ENCODE measurements at regions not wholly inside any gene's neighbourhood (a gene's known extent, or its start where the extent isn't known, plus 50 kb on each side); places are given as distances from the start of the nearest gene placed in this dataset.

- DNase-seq (ENCODE audit: low read depth), result no peak
Measured at GRCh38 chr9:80097476-80097875, 525.7 kb downstream of the TLE4 start.

DNA sequence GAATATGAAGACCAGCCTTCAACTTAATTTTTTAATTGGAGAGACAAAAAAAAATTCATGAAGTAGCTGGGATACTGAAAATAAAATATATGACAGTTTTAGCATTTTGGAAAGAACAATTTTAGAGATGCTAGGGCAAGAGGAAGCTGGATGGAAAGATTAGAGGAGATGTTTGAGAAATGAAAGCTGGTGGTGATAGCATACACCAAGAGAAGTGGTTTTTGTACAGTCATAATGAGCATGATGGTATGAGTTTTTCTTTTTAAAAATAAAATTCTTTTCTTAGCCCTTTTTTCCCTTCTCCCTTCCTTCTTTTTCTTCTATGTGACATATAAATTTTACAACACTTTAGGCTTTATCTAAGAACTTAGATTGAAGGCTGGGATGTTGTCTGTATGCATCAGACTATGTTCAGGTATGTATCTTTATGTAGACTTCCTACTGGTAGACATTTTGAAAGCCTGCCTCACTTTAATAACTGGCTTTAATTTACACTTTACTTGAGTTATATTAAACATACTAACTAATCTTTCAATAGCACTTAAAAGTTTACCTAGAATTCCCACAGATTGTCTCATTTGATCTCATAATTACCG, 522.5 kb downstream of the TLE4 start:
- no peak for DNase-seq (ENCODE audit: low read depth)

DNA sequence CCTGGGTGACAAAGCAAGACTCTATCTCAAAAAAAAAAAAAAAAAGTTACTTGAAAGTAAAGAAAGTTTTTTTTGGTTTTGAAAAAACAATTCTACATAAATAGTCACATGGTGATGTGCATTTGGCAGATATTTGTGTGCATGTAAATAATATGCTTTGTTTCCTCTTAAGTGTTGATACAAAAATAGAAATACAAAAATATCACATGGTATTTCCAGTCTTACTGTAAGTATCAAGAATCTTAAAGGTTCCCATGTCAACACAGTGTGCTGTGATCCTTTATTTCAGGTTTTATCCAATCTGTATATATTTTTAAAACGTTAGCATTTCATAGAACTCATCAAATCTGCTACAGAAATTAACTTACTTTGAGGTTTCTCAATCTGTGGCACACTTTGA, 521.9 kb downstream of the TLE4 start:
- DNase-seq (ENCODE audit: low read depth), result no peak

GRCh38 chr9:80091526-80091925, 519.8 kb downstream of the TLE4 start:
- DNase-seq (ENCODE audit: low read depth), result no peak

GRCh38 chr9:80090317-80090716, 518.6 kb downstream of the TLE4 start:
- DNase-seq (ENCODE audit: low read depth), result no peak

- DNase-seq (ENCODE audit: low read depth), result no peak
Measured at GRCh38 chr9:80086822-80087345, 515.1 kb downstream of the TLE4 start.

GRCh38 chr9:80086386-80086785, 514.6 kb downstream of the TLE4 start:
- no peak for DNase-seq (ENCODE audit: low read depth)

DNA sequence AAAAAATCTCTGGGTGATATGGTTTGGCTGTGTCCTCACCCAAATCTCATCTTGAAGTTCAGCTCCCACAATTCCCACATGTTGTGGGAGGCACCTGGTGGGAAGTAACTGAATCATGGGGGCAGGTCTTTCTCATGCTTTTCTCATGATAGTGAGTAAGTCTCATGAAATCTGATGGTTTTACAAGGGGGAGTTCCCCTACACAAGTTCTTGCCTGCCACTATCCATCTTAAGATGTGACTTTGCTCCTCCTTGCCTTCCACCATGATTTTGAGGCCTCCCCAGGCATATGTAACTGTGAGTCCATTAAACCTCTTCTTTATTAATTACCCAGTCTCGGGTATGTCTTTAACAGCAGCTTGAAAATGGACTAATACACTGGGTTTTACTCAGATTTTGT, 513.9 kb downstream of the TLE4 start:
- no peak for DNase-seq (ENCODE audit: low read depth)

GRCh38 chr9:80082213-80082612, 510.4 kb downstream of the TLE4 start:
- DNase-seq (ENCODE audit: low read depth), result no peak

GRCh38 chr9:80078826-80079225, 507.1 kb downstream of the TLE4 start:
- no peak for DNase-seq (ENCODE audit: low read depth)

- DNase-seq (ENCODE audit: low read depth), result no peak
Measured at GRCh38 chr9:80077059-80077458, 505.3 kb downstream of the TLE4 start.

GRCh38 chr9:80076162-80076561, 504.4 kb downstream of the TLE4 start:
- no peak for DNase-seq (ENCODE audit: low read depth)

- no peak for DNase-seq (ENCODE audit: low read depth)
Measured at GRCh38 chr9:80074439-80074838, 502.7 kb downstream of the TLE4 start.

DNA sequence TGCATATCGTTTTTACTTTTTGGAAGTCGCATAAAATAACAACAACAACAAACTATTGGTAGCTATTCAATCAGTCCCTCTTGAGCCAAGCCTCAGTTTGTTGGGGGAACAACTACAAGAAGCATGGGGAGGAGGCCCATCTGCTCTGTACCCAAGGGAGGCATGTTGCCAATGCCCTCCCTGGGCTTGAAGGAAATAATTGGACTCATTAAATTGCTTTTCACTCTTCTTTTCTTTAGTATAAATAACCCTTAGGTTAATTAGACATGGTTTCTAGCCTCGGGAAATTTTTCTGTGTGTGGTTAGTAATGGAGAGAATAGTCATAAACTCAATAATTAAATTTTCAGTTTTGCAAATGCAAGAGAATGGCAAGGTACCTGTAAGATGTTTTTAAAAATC, 500.7 kb downstream of the TLE4 start:
- DNase-seq (ENCODE audit: low read depth), result no peak

GRCh38 chr9:80070071-80070742, 498.4 kb downstream of the TLE4 start:
- DNase-seq (ENCODE audit: low read depth), result no peak

DNA sequence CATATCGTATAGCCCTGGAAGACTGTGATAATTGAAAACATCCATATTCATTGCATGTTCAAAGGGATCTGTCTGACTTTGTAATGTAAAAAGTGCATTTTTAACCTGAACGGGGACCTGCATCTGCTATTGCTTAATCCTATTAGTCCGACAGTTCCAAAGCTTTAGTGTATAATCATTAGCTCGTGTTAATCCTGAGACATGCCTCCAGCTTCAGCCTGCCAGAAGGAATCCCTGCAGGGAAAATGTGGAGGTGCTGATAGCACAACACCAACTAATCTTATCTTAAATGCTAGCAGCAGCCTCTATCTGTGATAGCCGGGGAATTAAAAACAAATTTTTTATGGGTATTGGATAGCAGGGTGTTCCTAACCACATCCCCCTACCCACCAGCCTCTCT, 495.2 kb downstream of the TLE4 start:
- DNase-seq (ENCODE audit: low read depth), result no peak

DNA sequence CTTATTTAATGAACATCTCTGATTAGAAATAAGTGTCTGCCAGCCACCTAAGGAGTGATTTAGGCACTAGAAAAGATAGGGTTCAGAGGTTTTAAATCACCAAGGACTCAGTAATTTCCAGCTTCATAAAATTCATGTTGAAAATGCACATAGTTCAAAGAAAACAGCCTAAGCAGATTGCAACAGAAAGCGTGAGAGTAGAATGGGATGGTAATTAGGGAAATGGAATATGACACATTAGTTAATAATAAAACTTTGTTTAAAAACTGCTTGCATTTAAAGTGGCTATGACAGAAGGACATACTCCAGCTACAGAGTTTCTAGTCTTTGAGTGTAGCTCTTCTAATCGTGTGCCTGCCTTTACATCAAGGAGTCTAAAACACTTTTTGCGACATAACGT, 490.8 kb downstream of the TLE4 start:
- DNase-seq (ENCODE audit: low read depth), result no peak

DNA sequence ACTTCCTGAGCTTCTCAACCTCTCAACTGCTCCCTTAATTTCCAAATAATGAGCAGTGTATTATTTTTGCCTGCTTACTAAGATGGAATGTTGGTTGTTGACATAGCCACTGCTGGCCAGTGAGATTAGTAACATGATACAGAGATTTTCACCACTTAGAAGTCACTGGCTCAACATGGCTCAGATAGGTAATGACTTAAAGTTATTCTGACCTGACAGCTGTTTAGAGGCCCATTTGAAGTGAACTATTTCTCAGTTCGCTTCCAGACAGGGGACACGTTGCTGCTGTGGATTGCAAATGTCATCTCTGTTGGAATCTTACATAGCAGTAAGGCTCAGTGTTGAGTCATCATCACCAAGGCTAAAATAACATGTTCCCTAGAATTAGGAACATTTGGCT, 490.2 kb downstream of the TLE4 start:
- peak; percentile 57 for DNase-seq (ENCODE audit: low read depth)

GRCh38 chr9:80061096-80061495, 489.3 kb downstream of the TLE4 start:
- no peak for DNase-seq (ENCODE audit: low read depth)

GRCh38 chr9:80059979-80060378, 488.2 kb downstream of the TLE4 start:
- no peak for DNase-seq (ENCODE audit: low read depth)

DNA sequence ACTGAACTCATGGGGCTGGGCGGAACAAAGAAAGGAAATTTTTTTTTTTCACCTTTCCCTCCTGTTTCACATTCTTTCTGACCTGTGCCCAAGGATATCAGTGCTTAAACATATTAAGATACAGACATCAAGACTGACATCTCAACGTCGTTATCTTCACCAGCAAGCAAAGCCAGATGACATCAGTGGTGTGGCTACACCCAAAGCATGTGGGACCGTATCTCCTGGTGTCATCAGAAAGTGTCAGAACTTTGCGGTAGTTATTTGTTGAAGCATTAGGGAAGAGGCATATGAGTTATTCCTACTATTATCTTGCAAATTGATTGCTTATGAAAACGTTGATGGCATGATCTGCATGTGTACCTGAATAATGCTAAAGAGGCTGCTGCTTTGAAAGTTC, 487.4 kb downstream of the TLE4 start:
- no peak for DNase-seq (ENCODE audit: low read depth)

DNA sequence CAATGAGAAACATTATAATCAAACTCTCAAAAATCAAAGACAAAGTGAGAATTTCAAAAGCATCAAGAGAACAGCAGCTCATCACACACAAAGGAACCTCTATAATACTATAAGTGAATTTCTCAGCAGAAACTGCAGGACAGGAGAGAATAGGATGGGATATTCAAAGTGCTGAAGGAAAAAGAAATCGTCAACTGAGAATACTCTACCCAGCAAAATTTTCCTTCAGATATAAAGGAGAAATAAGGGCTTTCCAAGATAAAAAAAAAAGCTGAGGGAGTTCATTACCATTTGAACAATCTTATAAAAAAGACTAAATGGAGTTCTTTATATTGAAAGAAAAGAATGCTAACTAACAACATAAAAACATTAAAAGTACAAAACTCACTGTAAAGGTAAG, 481.1 kb downstream of the TLE4 start:
- DNase-seq (ENCODE audit: low read depth), result no peak

- DNase-seq (ENCODE audit: low read depth), result no peak
Measured at GRCh38 chr9:80049096-80049782, 477.5 kb downstream of the TLE4 start.
